Activated naive CD4-positive, alpha-beta T cell treated with anti-CD3 and anti-CD28 coated beads, Interleukin-2, amount 50 U/mL, for 72 hours (primary cell): ENCODE measurements at regions not wholly inside any gene's neighbourhood (a gene's known extent, or its start where the extent isn't known, plus 50 kb on each side); places are given as distances from the start of the nearest gene placed in this dataset.

Source experiments
- ATAC-seq, 2 donors: fragments of 150-1000 bp; cut with Tn5 transposase; 2 replicates each; pipeline ENCODE4 v1.10.0; 2021; ENCODE audit warnings: mild to moderate bottlenecking in 2 of 2, moderate library complexity in 2 of 2
- DNase-seq, 2 donors: peaks; one replicate each; pipeline ENCODE4 v3.0.0; 2021 to 2022; ENCODE audit warnings: low spot score in 2 of 2
- H3K27ac Mint-ChIP-seq, 2 donors: one replicate each; pipeline ENCODE4 v1.8.0; 2022; ENCODE audit warnings: mild to moderate bottlenecking in 2 of 2, mixed read lengths in 2 of 2
- H3K36me3 Mint-ChIP-seq, 2 donors: one replicate each; pipeline ENCODE4 v1.8.0; 2022; ENCODE audit warnings: mixed read lengths in 2 of 2
- H3K9me3 Mint-ChIP-seq, 2 donors: one replicate each; pipeline ENCODE4 v1.8.0; 2022; ENCODE audit warnings: mixed read lengths in 2 of 2

DNA sequence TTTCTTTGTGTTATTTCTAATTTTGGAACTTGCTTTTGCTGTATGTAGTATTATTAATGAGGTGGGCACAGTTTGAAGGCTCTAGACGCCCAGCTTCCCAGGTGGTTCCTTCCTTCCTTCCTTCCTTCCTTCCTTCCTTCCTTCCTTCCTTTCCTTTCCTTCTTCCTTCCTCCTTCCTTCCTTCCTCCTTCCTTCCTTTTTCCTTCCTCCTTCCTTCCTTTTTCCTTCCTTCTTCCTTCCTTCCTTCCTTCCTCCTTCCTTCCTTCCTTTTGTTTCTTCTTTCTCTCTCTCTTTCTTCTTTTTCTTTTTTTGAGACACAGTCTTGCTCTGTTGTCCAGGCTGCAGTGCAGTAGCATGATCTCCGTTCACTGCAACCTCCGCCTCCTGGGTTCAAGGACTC lies 906.7 kb downstream of the AACS start:
- Mint-ChIP-seq H3K36me3 (no peaks in the 10 kb centered on the region), H3K9me3 (peaks cover 0 to 8% of the 10 kb centered on the region in 2 donors), H3K27ac (no peak overlapping the region)
- DNase-seq (no peak), ATAC-seq (no peak)

DNA sequence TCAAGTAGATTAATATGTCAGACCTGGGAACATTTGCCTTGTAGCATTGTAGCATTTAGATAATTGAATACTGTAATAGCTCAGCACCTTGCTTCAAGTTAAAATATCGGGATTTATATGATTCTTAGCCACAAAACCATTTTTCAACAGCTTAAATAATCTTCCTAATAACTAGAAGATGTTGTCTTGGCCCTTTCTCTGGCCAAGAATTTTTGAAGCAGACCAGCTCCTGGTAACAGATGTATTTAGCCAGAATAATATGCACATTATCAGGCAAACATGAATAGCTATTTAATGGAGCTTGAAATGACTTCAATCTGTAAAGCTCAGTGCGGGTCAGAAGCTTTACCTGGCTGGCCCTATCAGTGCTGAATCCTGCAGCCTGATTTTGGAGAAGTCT lies 913.1 kb downstream of the AACS start:
- DNase-seq (no peak), ATAC-seq (no peak)
- Mint-ChIP-seq H3K9me3 (peaks cover 6% of the 10 kb centered on the region in 2 donors), H3K27ac (no peak overlapping the region), H3K36me3 (no peaks in the 10 kb centered on the region)

DNA sequence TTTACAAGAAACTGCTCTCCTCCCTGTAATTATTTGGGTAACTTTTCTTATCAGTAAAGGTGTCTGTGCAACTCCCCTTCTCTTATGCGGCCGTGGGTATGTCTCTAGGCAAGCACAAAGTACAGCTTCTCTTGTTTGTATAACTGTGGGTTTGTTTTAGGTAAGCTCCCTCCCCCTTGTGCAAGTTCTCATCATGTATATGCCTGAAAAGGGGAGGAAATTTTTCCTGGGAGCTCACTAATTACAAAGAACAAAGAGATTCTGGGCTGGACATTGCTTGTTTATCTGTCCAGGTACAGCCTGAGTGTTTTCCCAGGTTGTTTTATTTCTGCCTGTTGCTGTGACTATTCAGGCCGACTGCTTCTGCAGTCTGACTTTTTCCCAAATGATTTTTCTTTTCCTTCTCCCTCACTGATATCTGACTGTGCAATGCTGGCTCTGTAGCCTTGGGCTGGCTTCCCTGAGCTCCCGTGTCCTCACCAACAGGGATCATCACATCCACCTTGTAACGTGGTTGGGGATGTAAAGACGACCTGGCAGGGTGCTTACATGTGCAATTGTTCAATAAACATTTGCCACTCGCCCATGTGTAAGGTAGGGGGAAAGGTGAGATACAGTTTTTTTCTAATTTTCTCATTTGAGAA lies 916.5 kb downstream of the AACS start:
- no peak for ATAC-seq
- peaks cover 0 to 8% of the 10 kb centered on the region in 2 donors for H3K36me3 Mint-ChIP-seq
- H3K27ac Mint-ChIP-seq = no peak overlapping the region
- H3K9me3 Mint-ChIP-seq = peaks cover 3 to 6% of the 10 kb centered on the region in 2 donors
- DNase-seq = no peak

DNA sequence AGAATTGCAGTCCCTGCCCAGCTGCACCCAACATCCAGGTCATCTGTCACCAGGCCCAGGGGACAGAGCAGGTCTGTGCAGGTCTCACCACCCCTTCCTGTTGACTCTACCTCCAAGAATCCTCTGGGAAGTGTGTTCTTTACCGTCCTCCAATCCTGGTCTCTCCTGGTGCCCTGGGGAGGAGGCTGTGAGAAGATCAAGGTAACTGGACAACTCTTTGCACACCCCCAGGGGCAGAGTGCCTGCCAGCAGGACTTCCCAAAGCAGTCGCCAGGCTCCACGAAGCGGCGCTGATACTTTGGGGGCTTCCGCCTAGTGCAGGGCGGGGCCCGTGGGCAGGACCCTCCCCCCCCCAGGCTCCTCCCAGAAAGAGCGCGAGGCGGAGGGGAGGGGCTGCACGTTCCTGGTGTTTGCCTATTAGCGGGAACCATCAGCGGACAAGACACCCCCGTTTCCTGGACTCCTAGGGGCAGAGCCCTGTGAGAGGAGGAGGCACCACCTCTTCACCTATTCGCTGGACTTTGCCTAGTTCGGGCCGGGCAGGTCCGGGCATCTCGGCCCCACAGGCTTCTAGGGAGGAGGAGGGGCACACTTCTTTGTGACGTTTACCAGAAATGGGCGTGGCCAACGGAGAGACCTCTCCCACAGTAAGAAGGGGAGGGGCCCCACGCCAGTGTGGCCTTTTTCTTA lies 918.0 kb downstream of the AACS start:
- peaks cover 3 to 6% of the 10 kb centered on the region in 2 donors for H3K9me3 Mint-ChIP-seq
- H3K27ac Mint-ChIP-seq = peak overlapping the region in 1 of 2 donors; percentile 50
- ATAC-seq = peak; percentile 59 to 87
- peak in 1 of 2 donors; percentile 33 for DNase-seq
- peaks cover 0 to 8% of the 10 kb centered on the region in 2 donors for H3K36me3 Mint-ChIP-seq

DNA sequence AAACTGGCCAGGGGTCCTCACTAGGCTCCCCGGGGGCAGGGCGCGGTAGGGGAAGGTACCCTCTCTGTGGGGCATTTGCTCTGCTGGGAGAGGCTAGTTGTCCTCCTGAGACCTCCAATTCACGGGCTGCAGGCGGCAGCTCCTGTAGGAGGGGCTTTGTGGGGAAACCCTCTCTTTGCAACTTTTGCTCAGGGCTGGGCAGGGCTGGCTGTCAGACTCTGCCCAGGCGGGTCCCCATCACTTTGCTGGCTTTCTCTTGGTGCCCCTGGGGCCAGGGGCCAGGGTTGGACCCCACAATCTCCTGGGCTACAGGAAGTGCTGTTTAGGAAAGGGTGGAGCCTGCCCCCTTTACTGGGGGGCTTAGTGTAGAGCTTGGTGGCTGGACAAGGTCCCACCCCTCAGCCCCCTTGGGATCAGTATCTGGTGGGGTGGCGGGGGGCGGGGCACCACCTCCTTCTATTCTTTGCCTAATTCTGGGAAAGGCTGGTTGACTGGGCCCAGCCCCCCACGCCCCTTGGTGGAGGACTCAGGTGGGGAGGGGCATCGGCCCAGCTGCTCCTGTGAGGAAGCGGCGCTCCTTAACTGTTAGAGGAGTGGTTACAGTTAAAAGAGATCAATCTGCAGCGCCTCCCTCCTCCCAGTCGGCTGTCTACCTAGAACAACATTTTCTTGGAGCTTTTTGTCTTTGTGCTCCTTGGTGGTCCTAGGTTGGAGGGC lies 918.7 kb downstream of the AACS start:
- peak; percentile 43 to 61 for ATAC-seq
- DNase-seq = no peak
- Mint-ChIP-seq H3K27ac (peak overlapping the region in 1 of 2 donors; percentile 50), H3K9me3 (peaks cover 2 to 3% of the 10 kb centered on the region in 2 donors), H3K36me3 (peaks cover 0 to 8% of the 10 kb centered on the region in 2 donors)

DNA sequence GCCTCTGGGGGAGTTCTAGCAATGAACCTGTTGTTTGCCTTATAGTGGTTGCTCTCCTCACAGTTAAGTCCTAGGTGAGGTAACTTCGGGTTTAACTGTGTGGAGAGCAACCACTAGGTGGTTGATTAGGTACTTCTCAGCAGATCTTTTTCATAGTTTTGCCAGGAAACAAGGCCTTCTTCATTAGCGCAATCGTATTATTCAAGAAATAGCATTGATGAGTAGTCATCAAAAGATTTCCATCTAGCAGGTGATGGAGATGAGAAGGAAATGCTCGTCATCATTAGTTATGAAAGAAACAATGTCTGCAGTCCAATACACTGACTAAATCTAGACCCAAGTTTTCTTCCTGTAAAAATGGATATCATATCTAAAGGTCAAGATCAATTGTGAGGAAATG lies 923.3 kb downstream of the AACS start:
- Mint-ChIP-seq H3K9me3 (no peaks in the 10 kb centered on the region), H3K27ac (no peak overlapping the region), H3K36me3 (peaks cover 0 to 8% of the 10 kb centered on the region in 2 donors)
- ATAC-seq (no peak), DNase-seq (no peak)

DNA sequence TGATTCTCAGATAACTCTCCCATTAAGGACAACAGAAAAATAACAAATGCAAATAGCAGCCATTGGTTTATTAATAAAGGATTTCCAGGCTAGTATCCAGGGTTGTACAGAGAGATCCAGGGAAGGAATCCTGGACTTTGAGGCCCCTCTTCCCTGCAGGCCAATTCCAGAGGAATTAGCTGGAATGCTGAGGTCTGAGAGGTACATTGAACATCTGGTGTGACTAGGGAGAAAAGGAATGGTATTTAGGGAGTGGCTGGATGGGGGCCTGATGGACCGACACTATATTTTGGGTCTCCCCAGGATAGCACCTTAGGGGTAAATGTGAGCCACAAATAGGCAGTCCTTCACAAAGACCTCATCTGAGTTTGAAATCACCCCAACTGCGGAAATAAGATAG lies 924.5 kb downstream of the AACS start:
- Mint-ChIP-seq H3K36me3 (peaks cover 0 to 8% of the 10 kb centered on the region in 2 donors), H3K27ac (no peak overlapping the region), H3K9me3 (no peaks in the 10 kb centered on the region)
- no peak for ATAC-seq
- no peak for DNase-seq

DNA sequence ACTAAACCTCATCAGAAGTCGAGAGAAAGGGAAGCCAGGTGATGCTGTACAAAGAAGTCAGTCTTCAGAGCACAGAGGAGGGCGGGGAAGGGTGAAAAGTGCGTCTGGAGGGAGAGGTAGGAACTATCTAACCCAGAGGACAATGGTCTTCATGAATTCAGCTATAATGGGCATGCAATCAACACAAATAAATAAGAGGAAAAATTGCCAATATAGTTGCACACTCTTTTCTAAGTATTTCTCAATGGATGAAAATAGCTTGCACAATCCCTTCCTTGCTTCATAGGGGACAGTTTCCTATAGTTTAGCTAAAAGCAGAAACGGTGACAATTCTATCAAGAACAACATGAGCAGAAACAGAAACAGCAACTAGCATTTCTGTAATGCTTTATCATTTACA lies 931.2 kb downstream of the AACS start:
- no peak for ATAC-seq
- no peak overlapping the region for H3K27ac Mint-ChIP-seq
- no peak for DNase-seq
- H3K9me3 Mint-ChIP-seq = peaks cover 0 to 10% of the 10 kb centered on the region in 2 donors
- H3K36me3 Mint-ChIP-seq = no peaks in the 10 kb centered on the region

DNA sequence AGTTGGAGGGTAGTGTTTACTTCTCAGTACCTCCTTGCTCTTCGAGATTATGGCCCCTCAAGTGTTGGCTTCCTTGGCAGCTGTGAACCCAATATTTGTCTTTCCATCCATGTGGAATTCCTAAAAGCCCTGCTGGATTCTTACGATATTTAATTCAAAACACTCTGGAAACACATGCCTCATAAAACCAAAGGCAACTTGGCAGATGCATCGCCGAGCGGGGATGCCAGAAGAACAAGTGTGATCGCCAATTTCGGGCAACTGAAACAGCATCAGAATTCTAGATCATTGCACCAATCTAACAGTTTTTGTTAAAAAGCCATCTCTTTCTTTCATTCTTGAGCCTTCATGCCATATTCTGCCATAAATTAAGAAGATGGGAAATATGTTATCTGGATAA lies 934.4 kb downstream of the AACS start:
- Mint-ChIP-seq H3K27ac (no peak overlapping the region), H3K36me3 (no peaks in the 10 kb centered on the region), H3K9me3 (peaks cover 18 to 28% of the 10 kb centered on the region in 2 donors)
- no peak for DNase-seq
- ATAC-seq = no peak

DNA sequence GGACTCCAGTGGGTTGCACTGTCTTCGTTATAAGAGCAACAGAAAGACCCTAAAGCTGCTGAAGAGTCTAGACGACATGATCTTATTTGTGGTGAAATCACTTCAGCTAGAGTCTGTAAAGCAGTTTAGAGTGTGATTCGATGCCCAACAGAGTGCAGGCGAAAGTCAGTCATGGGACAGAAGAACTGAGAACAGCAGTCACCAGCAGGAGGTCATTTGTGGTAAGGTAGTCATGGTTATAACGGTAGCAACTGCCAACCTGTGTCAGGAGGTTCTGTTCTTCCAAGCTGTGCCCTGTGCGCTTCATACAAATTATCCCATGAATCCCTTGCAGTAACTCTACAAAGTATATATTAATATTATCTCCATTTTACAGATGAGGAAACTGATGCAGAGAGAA lies 954.1 kb downstream of the AACS start:
- peaks cover 17 to 21% of the 10 kb centered on the region in 2 donors for H3K9me3 Mint-ChIP-seq
- peaks cover 0 to 7% of the 10 kb centered on the region in 2 donors for H3K36me3 Mint-ChIP-seq
- ATAC-seq (no peak), DNase-seq (no peak)
- no peak overlapping the region for H3K27ac Mint-ChIP-seq

DNA sequence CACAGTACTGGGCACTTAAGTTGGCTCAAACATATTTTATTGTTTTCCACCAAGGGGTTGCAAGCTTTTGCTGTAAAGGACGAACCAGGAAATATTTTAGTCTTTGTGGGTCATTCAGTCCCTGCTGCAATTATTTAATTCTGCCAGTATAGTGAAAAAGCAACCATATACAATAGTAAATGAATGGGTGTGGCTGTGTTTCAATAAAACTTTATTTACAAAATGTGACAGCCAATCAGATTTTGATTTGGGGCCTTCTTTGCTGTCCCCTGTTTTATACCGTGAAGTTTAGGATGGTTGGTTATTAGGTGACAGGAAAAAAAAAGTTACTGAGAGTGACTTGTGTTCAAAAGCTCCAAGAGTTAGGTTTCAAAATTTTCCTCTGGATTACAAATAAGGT lies 956.4 kb downstream of the AACS start:
- DNase-seq = no peak
- Mint-ChIP-seq H3K9me3 (peaks cover 15 to 16% of the 10 kb centered on the region in 2 donors), H3K36me3 (peaks cover 0 to 7% of the 10 kb centered on the region in 2 donors), H3K27ac (no peak overlapping the region)
- no peak for ATAC-seq

DNA sequence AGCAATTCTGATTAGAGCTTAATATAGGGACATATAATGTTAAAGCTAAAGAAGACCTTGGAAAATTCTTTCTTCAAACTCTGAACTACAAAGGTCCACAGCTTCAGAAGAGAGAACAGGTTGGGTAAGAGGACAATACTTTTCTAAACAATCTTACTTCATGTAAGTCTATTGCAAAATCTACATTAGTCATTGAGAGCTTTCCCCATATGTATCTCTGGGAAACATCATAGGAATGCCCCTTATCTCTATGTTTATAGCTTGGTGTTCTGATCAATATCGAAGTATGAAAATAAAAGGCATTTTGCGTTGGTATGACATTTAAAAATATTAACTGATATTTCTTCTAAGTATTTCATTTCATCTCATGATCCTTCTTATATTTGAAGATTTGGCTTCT lies 962.6 kb downstream of the AACS start:
- Mint-ChIP-seq H3K27ac (no peak overlapping the region), H3K36me3 (no peaks in the 10 kb centered on the region), H3K9me3 (peaks cover 5 to 6% of the 10 kb centered on the region in 2 donors)
- DNase-seq = no peak
- ATAC-seq = no peak

DNA sequence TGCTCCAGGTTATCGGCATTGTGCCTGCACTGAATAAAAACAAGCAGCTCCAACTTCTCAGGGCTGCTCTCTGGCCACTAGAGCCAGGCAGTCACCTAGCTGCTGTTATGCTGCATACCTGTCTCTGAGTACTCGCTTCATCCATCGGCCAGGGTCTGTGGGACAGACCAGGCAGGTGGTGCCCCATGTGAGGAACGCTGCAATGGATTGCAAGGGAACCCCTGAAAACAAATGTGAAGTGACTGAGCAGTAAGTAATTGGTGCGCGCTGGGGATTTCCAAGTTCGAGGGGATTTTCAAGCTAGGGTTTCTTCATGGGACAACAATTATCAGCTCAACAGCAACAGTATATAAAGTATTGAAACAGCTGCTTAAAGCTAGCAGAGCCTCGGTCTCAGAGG lies 965.3 kb downstream of the AACS start:
- no peak for ATAC-seq
- no peak overlapping the region for H3K27ac Mint-ChIP-seq
- no peak for DNase-seq
- H3K36me3 Mint-ChIP-seq = no peaks in the 10 kb centered on the region
- peaks cover 5 to 6% of the 10 kb centered on the region in 2 donors for H3K9me3 Mint-ChIP-seq

DNA sequence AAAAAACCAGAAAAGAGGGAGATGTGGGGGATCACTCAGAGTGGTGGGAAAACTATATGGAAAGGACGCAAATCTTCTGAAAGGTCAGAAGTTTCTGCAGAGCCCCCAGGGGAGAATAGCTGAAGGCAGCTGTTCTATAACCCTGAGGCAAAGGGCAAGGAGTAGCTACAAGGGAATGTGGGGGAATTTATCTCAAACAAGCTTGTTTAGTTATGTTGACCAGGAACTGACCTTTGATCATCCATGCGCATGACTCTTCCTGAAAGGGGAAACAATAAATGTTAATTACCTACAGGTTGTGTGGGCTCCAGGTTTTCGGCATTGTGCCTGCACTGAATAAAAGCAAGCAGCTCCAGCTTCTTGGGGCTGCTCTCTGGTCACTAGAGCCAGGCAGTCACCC lies 968.5 kb downstream of the AACS start:
- no peaks in the 10 kb centered on the region for H3K36me3 Mint-ChIP-seq
- H3K9me3 Mint-ChIP-seq = peaks cover 0 to 6% of the 10 kb centered on the region in 2 donors
- ATAC-seq (no peak), DNase-seq (no peak)
- H3K27ac Mint-ChIP-seq = no peak overlapping the region

DNA sequence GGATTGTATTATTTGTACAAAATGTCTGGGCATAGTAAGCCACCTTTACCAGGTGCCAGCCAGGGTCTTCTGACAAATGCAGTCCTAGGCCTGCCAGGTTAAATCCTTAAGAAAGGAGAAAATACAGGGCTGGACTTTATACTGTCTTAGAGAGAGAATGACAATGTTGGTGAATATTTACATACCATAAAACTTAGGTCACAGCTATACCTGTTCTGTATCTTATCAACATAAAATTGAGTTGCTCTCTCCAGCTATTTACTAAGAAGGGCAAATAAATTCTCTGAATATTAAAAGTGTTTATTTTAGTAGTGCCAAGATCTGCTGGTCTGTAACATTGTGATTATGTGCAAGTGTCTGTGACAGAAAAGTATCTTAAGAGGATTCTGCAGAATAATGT lies 971.1 kb downstream of the AACS start:
- ATAC-seq (no peak), DNase-seq (no peak)
- H3K9me3 Mint-ChIP-seq = peaks cover 0 to 6% of the 10 kb centered on the region in 2 donors
- no peak overlapping the region for H3K27ac Mint-ChIP-seq
- no peaks in the 10 kb centered on the region for H3K36me3 Mint-ChIP-seq

DNA sequence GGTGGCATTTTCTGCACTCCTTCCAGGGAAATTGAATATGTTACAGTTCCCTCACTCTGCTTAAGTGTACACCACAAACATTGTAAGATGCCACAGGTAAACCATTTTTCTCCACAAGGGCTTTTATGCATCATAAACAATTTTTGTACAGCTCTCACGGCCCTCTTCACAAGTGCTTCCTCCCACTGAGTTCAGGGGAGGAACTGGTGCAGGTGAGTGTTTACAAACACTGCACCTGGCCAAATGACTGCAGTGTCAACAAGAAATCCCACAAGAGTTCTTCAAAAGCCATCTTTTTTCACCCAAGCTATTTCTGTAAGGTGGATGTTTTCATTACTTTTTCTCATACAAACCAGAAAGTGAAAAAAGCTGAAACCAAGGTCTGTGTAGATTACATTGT lies 973.2 kb downstream of the AACS start:
- no peaks in the 10 kb centered on the region for H3K36me3 Mint-ChIP-seq
- DNase-seq = no peak
- H3K27ac Mint-ChIP-seq = no peak overlapping the region
- ATAC-seq = no peak
- H3K9me3 Mint-ChIP-seq = peaks cover 0 to 11% of the 10 kb centered on the region in 2 donors

DNA sequence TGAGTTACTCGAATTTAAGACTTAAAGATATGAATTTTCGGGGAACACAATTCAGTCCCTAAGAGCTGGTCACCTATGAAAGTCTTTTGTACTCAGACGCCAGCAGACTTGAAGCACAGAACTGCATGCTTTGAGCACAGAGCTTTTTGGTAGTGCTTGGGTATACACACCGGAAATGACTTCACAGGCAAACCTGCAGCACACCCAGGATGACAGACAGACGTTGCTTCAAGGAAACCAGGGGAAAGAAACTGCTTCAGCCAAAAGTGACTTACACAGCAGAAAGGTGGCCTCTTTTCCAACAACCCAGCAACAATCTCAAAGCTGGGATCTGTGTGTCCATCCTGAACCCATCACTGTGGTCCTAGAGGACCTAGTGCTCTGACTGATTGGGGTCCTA lies 975.1 kb downstream of the AACS start:
- Mint-ChIP-seq H3K36me3 (no peaks in the 10 kb centered on the region), H3K9me3 (peaks cover 0 to 15% of the 10 kb centered on the region in 2 donors), H3K27ac (no peak overlapping the region)
- ATAC-seq (no peak), DNase-seq (no peak)
